Panc1 (cell line): ENCODE measurements at regions not wholly inside any gene's neighbourhood (a gene's known extent, or its start where the extent isn't known, plus 50 kb on each side); places are given as distances from the start of the nearest gene placed in this dataset.
A peak's percentile ranks its signal among the peaks of the same experiment; 100 is the strongest.

Experiments
- ATAC-seq: fragments of 200-7000 bp; cut with Tn5 transposase; 2 replicates; pipeline ENCODE4 v1.9.1; 2020; ENCODE audit warnings: mild to moderate bottlenecking, moderate library complexity
- BruUV-seq: library from RNA; stranded (reverse); fragments of 400-500 nt; replicated peaks from 2 replicates; lab custom pipeline; 2021; lab: Mats Ljungman, UMichigan
- CTCF ChIA-PET: fragments of 300-600 bp; sonication (Branson Sonifier 250); formaldehyde crosslinking; loops from one replicate; lab custom pipeline; 2022; ENCODE audit warnings: antibody characterized with exemption; lab: Charles Lee
- POLR2A ChIA-PET: fragments of 300-600 bp; sonication (Branson Sonifier 250); formaldehyde crosslinking; loops from one replicate; lab custom pipeline; 2022; ENCODE audit warnings: antibody characterized with exemption; lab: Charles Lee
- DNase-seq: peaks from one replicate; pipeline ENCODE4 v3.0.0-alpha.2; 2010; ENCODE audit warnings: low read depth, low spot score
- H3K27ac ChIP-seq: 2 replicates; pipeline ENCODE4 v1.5.1; 2011; ENCODE audit warnings: mild to moderate bottlenecking, low read length, inconsistent platforms
- H3K27me3 ChIP-seq: fragments of 200-500 bp; sonication (Bioruptor generic); 2 replicates; pipeline ENCODE4 v1.6.0; 2014; ENCODE audit warnings: low read length, inconsistent platforms; ENCODE audit not compliant: control insufficient read depth, insufficient read depth
- H3K36me3 ChIP-seq: fragments of 200-500 bp; sonication (Bioruptor generic); 2 replicates; pipeline ENCODE4 v1.5.1; 2014; ENCODE audit warnings: inconsistent platforms, mild to moderate bottlenecking, low read length, moderate library complexity; ENCODE audit not compliant: control insufficient read depth, insufficient read depth
- H3K4me1 ChIP-seq: 2 replicates; pipeline ENCODE4 v1.5.1; 2011; ENCODE audit warnings: inconsistent platforms, mild to moderate bottlenecking, low read length, moderate library complexity; ENCODE audit not compliant: control insufficient read depth, insufficient read depth
- H3K4me3 ChIP-seq, 2 experiments: 2 replicates each; pipeline ENCODE4 v1.5.1; 2011 to 2012; ENCODE audit warnings: low read depth in 2 of 2, low read length in 2 of 2, mild to moderate bottlenecking in 2 of 2, inconsistent platforms in 1 of 2, moderate library complexity in 1 of 2
- H3K9me3 ChIP-seq: fragments of 200-500 bp; sonication (Bioruptor generic); 2 replicates; pipeline ENCODE4 v1.5.1; 2014; ENCODE audit warnings: low read depth, mild to moderate bottlenecking, inconsistent platforms, low read length, moderate library complexity; ENCODE audit not compliant: control insufficient read depth, insufficient read depth
- POLR2AphosphoS5 ChIP-seq: IDR thresholded peaks from 2 replicates; pipeline ENCODE4 v1.6.1; 2012; ENCODE audit warnings: mild to moderate bottlenecking, low read depth, low read length, moderate library complexity
- REST ChIP-seq, 2 experiments: IDR thresholded peaks; 2 replicates each; pipeline ENCODE4 v1.6.1; 2011 to 2012; ENCODE audit warnings: low read depth in 2 of 2, control low read depth in 1 of 2, low read length in 1 of 2, mild to moderate bottlenecking in 1 of 2, moderate library complexity in 1 of 2; ENCODE audit not compliant: insufficient read depth in 1 of 2
- SIN3A ChIP-seq: IDR thresholded peaks from 2 replicates; pipeline ENCODE4 v1.6.1; 2012; ENCODE audit warnings: low read depth, mild to moderate bottlenecking, low read length, moderate library complexity, borderline replicate concordance; ENCODE audit not compliant: insufficient read depth
- TCF7L2 ChIP-seq: IDR thresholded peaks from 2 replicates; pipeline ENCODE4 v1.6.1; 2011; ENCODE audit warnings: mild to moderate bottlenecking, low read depth, low read length, inconsistent platforms
- in situ Hi-C: cut with HindIII; loops from 2 replicates; pipeline ENCODE4 v1.10.0; 2016; ENCODE audit warnings: low sequenced_read_pairs, low pct_unique_long_range_greater_than_20kb
- intact Hi-C: fragments of 100-400 bp; cut with micrococcal nuclease; formaldehyde crosslinking; loops from one replicate; pipeline ENCODE4 v1.10.0; 2022; ENCODE audit not compliant: unreplicated experiment
- TF ChIP-seq, protein P1 (sequence below): fragments of 450-650 bp; IDR thresholded peaks from 2 replicates; pipeline ENCODE4 v1.5.1; 2017; ENCODE audit warnings: mild to moderate bottlenecking

- TF ChIP-seq SIN3A (no peak), REST (IDR thresholded peaks at IDR 0.05; ENCODE audit: insufficient read depth in 1 of 2, low read depth in 2 of 2, low read length in 1 of 2) (no peak), TCF7L2 (no peak), POLR2AphosphoS5 (no peak)
- TF ChIP-seq, protein P1, sequence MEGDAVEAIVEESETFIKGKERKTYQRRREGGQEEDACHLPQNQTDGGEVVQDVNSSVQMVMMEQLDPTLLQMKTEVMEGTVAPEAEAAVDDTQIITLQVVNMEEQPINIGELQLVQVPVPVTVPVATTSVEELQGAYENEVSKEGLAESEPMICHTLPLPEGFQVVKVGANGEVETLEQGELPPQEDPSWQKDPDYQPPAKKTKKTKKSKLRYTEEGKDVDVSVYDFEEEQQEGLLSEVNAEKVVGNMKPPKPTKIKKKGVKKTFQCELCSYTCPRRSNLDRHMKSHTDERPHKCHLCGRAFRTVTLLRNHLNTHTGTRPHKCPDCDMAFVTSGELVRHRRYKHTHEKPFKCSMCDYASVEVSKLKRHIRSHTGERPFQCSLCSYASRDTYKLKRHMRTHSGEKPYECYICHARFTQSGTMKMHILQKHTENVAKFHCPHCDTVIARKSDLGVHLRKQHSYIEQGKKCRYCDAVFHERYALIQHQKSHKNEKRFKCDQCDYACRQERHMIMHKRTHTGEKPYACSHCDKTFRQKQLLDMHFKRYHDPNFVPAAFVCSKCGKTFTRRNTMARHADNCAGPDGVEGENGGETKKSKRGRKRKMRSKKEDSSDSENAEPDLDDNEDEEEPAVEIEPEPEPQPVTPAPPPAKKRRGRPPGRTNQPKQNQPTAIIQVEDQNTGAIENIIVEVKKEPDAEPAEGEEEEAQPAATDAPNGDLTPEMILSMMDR, result no peak
- CTCF ChIA-PET, result no interaction called here
- Histone ChIP-seq H3K4me1 (no peaks in the 10 kb centered on the region), H3K27ac (no peak overlapping the region), H3K36me3 (no peaks in the 10 kb centered on the region), H3K9me3 (no peaks in the 10 kb centered on the region), H3K27me3 (no peaks in the 10 kb centered on the region; the same call in 1 of the 2 replicates), H3K4me3 (no peak overlapping the region)
- intact Hi-C loops, result no loop called here
- ATAC-seq, result no peak
- in situ Hi-C loops, result no loop called here
- POLR2A ChIA-PET, result no interaction called here
- no TSS peak for BruUV-seq
- DNase-seq, result no peak
Measured at GRCh38 chr2:41950666-41950960, 97.2 kb upstream of the PKDCC start.

- DNase-seq, result no peak
- Histone ChIP-seq H3K9me3 (no peaks in the 10 kb centered on the region), H3K27ac (no peak overlapping the region), H3K4me3 (no peak overlapping the region), H3K36me3 (no peaks in the 10 kb centered on the region), H3K27me3 (peaks cover 10% of the 10 kb centered on the region; the same call in 1 of the 2 replicates), H3K4me1 (no peaks in the 10 kb centered on the region)
- 0 out of 2 replicates have a peak, but pooled peaks have one; percentile 42 for ATAC-seq
- intact Hi-C loops, result no loop called here
- ChIA-PET POLR2A (no interaction called here), CTCF (no interaction called here)
- no TSS peak for BruUV-seq
- TF ChIP-seq REST (IDR thresholded peaks at IDR 0.05; ENCODE audit: insufficient read depth in 1 of 2, low read depth in 2 of 2, low read length in 1 of 2) (no peak), SIN3A (no peak), TCF7L2 (no peak), POLR2AphosphoS5 (no peak)
- TF ChIP-seq, protein P1, result no peak
- in situ Hi-C loops, result no loop called here
Measured at GRCh38 chr2:41954304-41955291, 93.2 kb upstream of the PKDCC start.
